GM21447 (cell line): ENCODE measurements at regions not wholly inside any gene's neighbourhood (a gene's known extent, or its start where the extent isn't known, plus 50 kb on each side); places are given as distances from the start of the nearest gene placed in this dataset.
"Not testable (repeated sequence)": the region's sequence is repeated elsewhere in the genome, so short reads cannot be mapped to it uniquely, and the experiment has no call there.

ENCODE experiments used
- ATAC-seq: cut with Tn5 transposase; IDR thresholded peaks from one replicate; pipeline ENCODE4 v1.9.1; 2021; ENCODE audit not compliant: unreplicated experiment

DNA sequence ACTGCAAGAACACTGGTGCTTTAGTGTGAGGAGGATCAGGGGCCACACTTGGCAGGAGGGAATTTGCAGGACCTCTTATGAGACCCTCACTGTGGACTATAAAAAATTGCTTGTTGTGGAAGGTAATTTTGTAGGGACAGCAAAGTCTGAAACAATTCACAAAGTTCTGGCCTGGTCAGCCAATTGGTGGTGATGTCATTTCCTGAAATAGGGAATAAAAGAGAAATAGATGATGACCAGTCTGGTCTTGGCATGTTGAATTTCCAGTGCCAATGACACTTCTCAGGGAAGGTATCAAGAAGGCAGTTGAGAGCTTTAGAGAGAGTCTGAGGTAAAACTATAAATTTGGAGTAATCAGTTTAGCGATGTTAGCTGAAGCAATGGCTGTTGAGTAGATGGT lies 129.3 kb upstream of the LMNTD1 start:
- ATAC-seq: no peak

DNA sequence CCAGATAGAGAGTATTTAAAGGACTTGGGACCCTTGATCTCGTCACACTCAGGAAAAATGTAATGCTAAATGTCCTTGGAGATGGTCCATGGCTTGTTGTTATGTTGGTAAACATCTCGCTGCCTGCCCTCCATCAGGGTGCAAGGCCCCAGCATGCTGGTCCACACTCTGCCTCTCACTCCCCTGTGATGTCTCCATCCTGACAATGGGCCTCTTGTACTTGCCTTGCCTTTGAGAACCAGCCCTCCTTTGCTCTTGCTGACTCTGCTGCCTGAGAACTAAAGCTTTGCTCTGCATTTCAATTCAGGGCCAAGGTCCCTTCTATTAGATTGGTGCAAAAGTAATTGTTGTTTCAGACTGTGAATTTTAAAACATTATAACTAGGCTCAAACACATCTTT lies 131.0 kb upstream of the LMNTD1 start:
- no peak for ATAC-seq

DNA sequence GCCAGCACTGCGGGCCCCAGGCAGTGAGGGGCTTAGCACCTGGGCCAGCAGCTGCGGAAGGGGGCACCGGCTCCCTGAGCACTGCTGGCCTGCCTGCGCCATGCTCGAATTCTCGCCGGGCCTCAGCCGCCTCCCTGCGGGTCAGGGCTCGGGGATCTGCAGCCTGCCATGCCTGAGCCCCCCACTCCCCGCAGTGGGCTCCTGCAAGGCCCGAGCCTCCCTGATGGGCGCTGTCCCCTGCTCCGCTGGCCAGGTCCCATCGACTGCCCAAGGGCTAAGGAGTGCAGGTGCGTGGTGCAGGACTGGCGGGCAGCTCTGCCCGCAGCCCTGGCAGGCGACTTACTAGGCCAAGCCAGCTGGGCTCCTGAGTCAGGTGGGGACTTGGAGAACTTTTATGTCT lies 133.3 kb upstream of the LMNTD1 start:
- no peak for ATAC-seq

DNA sequence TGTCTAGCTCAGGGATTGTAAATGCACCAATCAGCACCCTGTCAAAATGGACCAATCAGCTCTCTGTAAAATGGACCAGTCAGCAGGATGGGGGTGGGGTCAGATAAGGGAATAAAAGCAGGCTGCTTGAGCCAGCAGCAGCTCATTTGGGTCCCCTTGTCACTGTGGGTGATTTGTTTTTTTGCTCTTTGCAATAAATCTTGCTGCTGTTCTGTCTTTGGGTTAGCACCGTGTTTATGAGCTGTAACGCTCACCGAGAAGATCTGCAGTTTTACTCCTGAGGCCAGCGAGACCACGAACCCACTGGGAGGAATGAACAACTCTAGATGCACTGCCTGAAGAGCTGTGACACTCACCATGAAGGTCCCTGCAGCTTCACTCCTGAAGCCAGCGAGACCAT lies 134.1 kb upstream of the LMNTD1 start:
- no peak for ATAC-seq

DNA sequence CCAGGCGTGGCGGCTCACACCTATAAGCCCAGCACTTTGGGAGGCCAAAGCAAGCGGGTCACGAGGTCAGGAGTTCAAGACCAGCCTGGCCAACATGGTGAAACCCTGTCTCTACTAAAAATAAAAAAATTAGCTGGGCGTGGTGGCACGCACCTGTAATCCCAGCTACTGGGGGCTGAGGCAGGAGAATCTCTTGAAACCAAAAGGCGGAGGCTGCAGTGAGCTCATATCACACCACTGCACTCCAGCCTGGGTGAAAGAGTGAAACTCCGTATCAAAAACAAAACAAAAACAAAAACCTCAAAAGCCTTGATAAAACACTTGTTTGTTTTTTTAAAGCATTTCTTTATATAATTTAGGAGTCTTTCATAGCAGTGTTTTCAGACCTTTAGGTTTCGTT lies 135.8 kb upstream of the LMNTD1 start:
- ATAC-seq: not testable (repeated sequence)

DNA sequence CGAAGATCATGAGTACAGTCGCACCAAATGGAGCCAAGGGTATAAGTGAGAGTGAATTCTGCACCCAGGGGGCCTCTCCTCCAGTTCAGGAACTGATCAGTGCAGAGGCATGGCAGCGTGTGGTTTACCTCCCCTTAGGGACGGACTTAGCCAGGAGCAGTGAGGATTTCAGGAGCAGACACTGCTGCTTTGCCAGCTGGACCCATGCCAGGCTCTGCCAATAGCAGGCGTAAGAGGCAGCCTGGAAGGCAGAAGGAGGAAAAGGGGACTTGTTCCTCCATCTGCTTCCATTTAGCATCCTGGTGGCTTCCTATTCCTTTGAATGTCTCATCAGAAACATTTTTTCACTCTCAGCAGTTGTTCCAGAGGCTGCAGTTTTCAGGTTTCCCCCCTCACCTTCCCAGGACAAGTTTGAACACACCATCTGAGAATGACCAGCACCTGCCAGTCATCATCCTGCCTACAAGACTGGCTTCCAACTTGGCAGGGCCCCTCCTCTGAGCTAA lies 137.0 kb upstream of the LMNTD1 start:
- no peak for ATAC-seq

DNA sequence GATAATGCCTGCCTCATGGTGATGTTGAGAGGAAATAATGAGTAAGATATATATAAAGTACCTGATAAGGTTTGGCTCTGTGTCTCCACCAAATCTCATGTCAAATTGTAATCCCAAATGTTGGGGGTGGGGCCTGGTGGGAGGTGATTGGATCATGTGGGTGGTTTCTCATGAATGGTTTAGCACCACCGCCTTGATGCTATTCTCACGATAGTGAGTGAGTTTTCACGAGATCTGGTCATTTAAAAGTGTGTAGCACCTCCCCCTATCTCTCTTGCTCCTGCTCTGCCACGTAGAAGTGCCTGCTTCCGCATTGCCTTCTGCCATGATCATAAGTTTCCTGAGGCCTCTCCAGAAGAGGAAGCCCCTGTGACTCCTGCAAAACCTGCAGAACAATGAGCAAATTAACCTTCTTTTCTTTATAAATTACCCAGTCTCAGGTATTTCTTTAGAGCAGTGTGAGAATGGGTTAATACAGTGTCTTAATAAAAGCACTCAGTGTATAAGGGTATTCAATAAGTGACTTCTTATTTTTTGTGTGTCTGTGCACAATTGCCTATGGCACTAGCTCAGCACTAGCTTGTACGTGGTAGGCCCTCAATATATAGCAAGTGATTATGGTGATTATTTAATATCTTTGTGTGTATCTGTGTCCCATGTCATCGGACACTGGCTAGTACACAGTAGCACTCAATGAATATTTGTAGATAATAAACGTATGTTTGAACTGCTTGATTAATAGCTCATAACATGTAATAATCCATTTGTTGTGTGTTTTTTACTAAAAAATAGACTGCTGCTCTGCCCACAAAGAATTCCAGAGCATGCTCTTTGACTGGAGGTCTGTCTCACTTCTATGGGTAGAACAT lies 138.1 kb upstream of the LMNTD1 start:
- no peak for ATAC-seq

DNA sequence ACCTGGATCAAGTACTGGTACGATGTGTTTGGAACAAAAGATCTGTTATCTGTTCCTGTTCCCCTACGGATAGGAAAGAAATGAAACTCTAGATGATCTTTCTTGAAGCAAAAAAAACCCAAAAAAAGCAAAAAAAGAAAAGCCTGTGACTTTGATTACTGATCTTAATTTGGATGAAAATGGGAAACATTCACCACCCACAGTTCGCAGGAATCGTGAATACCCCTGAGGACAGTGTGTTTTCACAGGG lies 138.7 kb upstream of the LMNTD1 start:
- no peak for ATAC-seq

DNA sequence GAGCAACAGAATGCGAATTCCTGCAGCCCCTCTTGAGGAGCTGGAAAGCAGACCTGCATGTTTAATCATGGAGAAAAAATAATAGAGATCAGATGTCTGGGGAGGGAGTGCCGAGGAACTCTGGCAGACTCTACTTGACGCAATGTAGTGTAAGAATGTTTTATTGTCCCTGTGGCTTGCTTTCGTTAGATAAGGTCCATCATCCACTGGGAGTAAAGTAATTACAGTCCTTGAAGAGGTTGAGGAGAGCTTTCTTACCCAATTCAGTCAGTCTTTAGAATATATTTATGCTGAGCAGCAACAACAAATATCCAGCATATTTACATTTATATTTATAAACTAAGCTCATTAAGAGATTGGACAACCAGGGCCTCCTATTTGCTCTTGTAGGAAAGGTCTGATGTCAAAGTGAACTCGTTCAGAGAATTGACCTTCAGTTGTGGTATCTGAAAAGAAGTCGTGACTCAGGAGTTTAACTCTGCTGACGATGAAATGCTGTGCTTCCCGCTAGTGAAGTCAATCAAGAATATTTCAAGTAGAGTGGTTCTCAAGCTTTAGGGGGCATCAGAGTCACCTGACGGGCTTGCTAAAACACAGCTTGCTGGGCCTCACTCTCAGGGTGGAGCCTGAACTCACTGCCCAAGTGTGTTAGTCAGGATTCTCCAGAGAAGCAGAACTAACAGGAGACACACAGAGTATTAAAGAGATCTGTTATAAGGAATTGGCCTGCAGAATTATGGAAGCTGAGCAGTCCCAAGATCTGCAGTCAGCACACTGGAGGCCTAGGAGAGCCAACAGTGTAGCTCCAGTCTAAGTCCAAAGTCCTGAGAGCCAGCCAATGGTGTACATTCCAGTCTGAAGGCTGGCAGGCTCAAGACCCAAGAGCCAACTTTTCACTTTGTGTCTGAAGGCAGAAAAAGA lies 139.3 kb upstream of the LMNTD1 start:
- ATAC-seq: no peak

DNA sequence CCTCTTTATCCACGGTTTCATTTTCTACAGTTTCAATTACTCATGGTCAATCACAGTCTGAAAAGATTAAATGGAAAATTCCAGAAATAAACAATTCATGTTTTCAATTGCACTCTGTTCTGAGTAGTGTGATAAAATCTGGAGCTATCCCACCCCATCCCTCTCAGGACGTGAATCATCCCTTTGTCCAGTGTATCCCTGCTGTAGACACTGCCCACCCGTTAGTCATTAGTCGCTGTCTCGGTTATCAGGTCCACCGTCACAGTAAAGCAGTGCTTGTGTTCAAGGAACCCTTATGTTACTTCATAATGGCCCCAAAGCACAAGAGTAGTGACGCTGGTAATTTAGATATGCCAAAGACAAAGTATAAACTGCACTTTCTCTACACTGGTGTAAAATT lies 141.0 kb upstream of the LMNTD1 start:
- ATAC-seq: no peak

DNA sequence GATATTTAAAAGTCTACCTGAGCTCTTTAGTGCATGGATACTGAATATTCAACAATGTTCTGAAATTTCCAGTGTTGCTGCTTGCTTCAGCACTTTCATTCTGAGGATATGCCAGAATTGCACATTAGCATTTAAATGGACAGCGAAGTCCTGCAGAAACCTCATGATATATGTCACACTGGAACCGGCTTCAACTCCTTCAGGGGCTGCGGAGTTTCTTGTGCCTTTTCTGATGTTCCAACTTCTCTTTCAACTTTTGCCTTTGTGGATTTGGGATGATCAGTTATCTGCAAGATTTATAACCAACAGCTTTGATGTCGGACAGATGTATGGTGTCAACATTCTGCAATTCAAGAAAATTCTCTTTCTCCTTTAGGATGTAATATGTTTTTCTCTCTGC lies 142.5 kb upstream of the LMNTD1 start:
- no peak for ATAC-seq

DNA sequence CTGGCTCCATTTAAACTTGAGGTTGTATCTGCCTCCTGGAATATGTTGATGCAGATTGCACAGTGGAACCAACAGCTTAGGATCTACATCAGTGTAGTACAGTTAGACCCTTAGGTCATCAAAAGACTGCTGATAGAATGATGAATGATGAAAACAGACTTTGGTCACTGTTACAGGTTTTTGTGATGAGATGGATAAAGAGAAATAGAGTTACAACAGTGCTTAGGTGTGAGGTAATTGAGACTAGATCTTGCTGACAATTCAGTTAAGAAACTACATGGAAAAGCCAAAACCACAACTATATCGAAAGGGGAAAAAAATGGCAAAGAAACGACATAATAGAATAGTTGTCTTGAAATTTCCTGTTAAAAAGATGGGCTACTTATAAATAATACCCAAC lies 145.7 kb upstream of the LMNTD1 start:
- ATAC-seq: no peak

DNA sequence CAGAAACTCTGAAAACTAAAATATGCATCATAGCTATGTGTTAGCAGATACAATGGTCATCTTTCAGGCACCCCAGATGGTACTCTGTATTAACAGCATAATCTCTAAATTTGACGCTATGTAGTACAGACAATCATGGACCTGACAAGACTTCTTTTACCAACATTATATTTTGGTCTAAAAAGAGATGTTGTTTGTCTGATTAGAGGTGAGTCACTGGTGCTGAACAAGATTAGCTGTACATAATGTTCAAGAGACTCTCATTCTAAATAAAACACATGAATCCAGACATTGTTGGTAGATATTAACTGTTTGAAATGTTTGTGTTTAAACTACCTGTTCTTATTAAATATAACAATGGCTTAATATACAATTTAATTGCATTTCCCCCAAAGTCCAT lies 146.4 kb upstream of the LMNTD1 start:
- ATAC-seq: no peak

DNA sequence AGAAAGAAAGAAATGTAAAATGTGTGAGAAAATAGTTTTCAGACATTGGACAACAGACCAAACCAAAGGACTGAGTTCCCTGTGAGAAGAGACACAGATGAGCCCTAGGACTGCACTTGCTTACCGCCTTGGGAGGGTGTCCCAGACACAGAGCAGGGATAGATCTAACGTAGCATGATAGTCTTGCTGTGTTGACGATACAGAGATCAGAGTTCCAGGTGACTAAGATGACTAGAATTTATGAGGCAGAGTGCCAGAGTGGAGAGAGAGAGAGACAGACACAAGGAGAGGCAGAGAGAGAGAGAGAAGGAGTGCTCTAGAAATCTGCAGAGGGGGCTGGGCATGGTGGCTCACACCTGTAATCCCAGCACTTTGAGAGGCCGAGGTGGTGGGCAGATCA lies 148.2 kb upstream of the LMNTD1 start:
- ATAC-seq: no peak

DNA sequence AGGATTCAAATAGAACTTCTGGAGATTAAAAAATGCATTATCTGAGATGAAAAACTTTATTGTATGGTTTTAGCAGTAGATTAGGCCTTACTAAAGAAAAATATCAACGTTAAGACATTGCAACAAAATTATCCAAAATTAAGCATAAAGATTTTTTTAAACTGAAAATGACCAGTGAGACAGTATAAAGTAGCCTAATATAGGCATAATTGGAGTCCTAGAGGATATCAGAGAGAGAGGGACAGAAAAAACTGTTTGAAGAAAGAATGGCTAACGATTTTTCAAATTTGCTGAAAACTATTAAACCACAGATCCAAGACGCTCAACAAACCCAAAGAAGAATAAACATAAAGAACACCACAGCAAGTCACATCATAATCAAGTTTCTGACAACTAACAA lies 149.5 kb upstream of the LMNTD1 start:
- no peak for ATAC-seq

DNA sequence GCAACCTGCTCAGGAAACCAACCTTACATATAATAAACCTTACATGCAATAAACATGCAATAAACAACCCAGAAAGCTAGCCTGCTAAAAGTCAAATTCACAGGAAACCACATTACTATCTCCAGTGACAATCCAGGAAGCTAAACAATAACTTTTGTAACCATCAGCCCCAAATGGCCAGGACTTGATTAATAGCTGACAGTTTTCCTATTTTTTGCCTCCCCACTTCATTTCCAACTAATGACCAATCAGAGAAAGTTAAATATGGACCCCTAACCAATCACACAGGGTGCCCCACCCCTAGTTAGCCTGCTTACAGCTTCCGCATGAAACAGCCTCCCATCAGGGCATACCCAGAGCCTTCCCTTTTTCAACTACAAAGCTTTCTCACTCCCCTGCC lies 152.2 kb upstream of the LMNTD1 start:
- ATAC-seq: no peak

DNA sequence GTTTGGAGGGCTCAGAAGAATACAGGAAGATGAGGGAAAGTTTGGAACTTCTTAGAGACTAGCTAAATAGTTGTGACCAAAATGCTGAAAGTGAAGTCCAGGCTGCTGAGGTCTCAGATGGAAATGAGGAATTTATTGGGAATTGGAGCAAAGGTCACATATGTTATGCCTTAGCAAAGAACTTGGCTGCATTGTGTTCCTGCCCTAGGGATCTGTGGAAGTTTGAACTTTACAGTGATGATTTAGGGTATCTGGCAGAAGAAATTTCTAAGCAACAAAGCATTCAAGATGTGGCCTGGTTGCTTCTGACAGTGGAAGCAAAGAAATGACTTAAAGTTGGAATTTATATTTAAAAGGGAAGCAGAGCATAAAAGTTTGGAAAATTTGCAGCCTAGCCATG lies 153.6 kb upstream of the LMNTD1 start:
- ATAC-seq: not testable (repeated sequence)

DNA sequence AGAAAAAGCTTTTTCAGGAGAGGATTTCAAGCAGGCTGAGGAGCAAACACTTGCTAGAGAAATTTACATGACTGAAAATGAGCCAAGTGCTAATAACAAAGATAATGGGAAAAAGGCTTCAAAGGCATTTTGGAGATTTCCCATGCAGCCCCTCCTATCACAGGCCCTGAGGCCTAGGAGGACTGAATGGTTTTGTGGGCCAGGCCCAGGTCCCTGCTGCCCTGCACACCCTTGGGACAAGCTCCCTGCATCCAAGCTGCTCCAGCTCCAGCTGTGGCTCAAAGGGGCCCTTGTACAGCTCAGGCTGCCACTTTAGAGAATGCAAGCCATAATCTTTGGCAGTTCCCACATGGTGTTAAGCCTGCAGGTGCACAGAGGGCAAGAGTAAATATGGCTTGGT lies 154.0 kb upstream of the LMNTD1 start:
- ATAC-seq: no peak

DNA sequence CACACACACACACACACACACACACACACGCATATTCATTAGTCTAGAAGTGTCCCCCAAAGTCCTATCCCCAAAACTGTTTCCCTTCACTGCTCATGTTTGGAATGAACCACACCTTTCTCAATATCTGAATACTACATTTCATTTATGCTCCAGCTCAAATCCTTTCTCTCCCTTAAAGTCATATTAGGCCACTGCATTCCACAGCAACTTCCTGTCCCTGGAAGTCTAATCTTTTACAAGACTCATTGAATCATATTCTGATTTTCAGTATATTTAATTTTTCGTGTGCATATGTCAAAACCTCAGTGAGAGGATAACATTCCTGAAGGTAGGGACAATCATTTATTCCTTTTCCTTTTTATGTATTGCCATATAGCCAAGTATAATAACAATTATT lies 155.6 kb upstream of the LMNTD1 start:
- ATAC-seq: no peak

DNA sequence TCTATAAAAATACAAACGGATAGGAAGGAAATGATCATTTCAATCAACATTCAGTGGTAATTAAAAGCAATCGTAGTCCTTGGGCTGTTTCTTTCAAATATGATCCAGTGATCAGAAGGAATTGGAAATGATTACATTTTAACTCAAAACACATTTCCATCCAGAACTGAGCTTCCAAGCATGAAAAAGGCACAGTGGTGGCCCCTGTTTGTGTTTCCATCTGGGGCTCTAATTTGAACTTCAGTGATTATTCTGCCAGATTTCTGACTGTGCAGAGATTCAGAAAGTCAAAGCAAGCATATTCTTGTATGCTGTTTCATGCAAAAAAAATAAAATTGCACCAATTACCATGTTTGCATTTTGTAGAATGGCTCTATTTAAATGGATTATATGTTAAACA lies 157.0 kb upstream of the LMNTD1 start:
- ATAC-seq: no peak

DNA sequence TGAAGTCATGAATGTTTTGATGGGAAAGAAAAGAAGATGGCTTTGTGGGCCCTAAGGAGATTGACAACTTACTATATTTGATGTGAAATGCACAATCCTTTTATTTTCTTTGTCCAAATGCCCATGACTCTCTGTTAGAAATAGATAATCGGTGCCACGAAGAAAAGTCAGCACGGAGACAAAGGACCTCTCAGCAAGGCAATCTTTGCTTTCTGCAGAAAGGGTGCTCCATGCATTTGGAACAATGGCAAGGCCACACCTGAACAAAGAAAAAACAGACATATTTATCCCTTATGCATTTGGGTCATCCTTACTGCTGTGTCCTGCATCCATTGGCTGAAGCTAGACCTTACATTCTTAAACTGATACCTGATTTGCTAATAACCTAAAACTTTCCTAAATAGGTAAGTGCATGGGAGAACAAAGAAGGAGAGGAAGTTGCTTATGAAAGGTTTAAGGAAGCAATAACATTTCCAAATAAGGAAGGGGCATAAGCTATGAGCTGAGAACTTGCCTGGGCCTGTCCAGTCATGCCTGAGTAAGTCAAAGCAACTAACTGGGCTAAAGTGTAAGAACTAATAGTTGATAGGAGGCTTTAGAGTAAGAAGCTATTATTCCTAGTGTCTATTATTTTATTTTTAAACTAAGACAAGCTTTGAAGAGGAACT lies 158.0 kb upstream of the LMNTD1 start:
- not testable (repeated sequence) for ATAC-seq

DNA sequence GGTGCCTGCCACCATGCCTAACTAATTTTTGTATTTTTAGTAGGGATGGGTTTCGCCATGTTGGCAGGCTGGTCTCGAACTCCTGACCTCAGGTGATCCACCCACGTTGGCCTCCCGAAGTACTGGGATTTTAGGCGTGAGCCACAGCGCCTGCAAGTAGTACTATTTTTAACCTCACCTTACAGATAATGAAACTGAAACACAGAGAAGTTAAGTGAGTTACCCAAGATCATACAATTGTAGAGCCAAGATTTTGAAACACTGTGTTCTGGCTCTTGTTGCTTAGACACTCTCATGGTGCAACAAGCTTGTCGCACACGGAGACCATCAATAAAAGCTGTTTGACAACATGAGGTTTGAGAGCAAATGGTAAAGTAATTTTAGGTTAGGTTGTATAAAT lies 159.1 kb upstream of the LMNTD1 start:
- ATAC-seq: peak; percentile 54
